ENCODE measurements at regions not wholly inside any gene's neighbourhood (a gene's known extent, or its start where the extent isn't known, plus 50 kb on each side); places are given as distances from the start of the nearest gene placed in this dataset.
"Not testable (repeated sequence)": the region's sequence is repeated elsewhere in the genome, so short reads cannot be mapped to it uniquely, and the experiment has no call there.

- not testable (repeated sequence) for H3K27me3 Mint-ChIP-seq, H3K27ac Mint-ChIP-seq, H3K9me3 Mint-ChIP-seq, H3K4me3 Mint-ChIP-seq, DNase-seq
- Mint-ChIP-seq H3K36me3 (peaks cover 10% of the 10 kb centered on the region), H3K4me1 (peaks cover 39% of the 10 kb centered on the region)
Measured at GRCh38 chr14:71402415-71402814, 495.2 kb downstream of the PCNX1 start.

GRCh38 chr14:71403656-71404055 is 496.4 kb downstream of the PCNX1 start:
- Mint-ChIP-seq H3K4me3 (no peak overlapping the region), H3K36me3 (peaks cover 15% of the 10 kb centered on the region), H3K4me1 (peaks cover 40% of the 10 kb centered on the region), H3K27ac (no peak overlapping the region), H3K27me3 (no peaks in the 10 kb centered on the region), H3K9me3 (no peaks in the 10 kb centered on the region)
- peak; percentile 8 for DNase-seq

GRCh38 chr14:71405676-71406075 is 498.4 kb downstream of the PCNX1 start:
- no peak overlapping the region for H3K4me3 Mint-ChIP-seq
- no peak for DNase-seq
- no peaks in the 10 kb centered on the region for H3K27me3 Mint-ChIP-seq
- H3K36me3 Mint-ChIP-seq, result peaks cover 23% of the 10 kb centered on the region
- H3K27ac Mint-ChIP-seq, result no peak overlapping the region
- H3K9me3 Mint-ChIP-seq, result no peaks in the 10 kb centered on the region
- peaks cover 41% of the 10 kb centered on the region for H3K4me1 Mint-ChIP-seq

- no peak for DNase-seq
- H3K4me1 Mint-ChIP-seq, result peaks cover 47% of the 10 kb centered on the region
- H3K4me3 Mint-ChIP-seq, result no peak overlapping the region
- H3K36me3 Mint-ChIP-seq, result peaks cover 32% of the 10 kb centered on the region
- H3K27me3 Mint-ChIP-seq, result no peaks in the 10 kb centered on the region
- no peak overlapping the region for H3K27ac Mint-ChIP-seq
- H3K9me3 Mint-ChIP-seq, result peaks cover 3% of the 10 kb centered on the region
Measured at GRCh38 chr14:71408362-71409030, 501.2 kb downstream of the PCNX1 start.

GRCh38 chr14:71410578-71411284 is 503.5 kb downstream of the PCNX1 start:
- DNase-seq, result no peak
- H3K4me3 Mint-ChIP-seq, result no peak overlapping the region
- H3K9me3 Mint-ChIP-seq, result peaks cover 3% of the 10 kb centered on the region
- no peaks in the 10 kb centered on the region for H3K27me3 Mint-ChIP-seq
- H3K27ac Mint-ChIP-seq, result peak overlapping the region; percentile 23
- peaks cover 36% of the 10 kb centered on the region for H3K4me1 Mint-ChIP-seq
- H3K36me3 Mint-ChIP-seq, result peaks cover 25% of the 10 kb centered on the region

- Mint-ChIP-seq H3K9me3 (peaks cover 3% of the 10 kb centered on the region), H3K27ac (peak overlapping the region; percentile 14)
Measured at GRCh38 chr14:71411285-71411595, 504.0 kb downstream of the PCNX1 start.

GRCh38 chr14:71411738-71412137 is 504.5 kb downstream of the PCNX1 start:
- Mint-ChIP-seq H3K27ac (peak overlapping the region; percentile 14), H3K9me3 (peaks cover 3% of the 10 kb centered on the region), H3K36me3 (peaks cover 26% of the 10 kb centered on the region), H3K4me1 (peaks cover 40% of the 10 kb centered on the region), H3K27me3 (no peaks in the 10 kb centered on the region), H3K4me3 (no peak overlapping the region)
- no peak for DNase-seq

More at GRCh38 chr14:71411285-71411595, 504.0 kb downstream of the PCNX1 start:
- H3K4me3 Mint-ChIP-seq, result no peak overlapping the region
- peaks cover 37% of the 10 kb centered on the region for H3K4me1 Mint-ChIP-seq
- DNase-seq, result no peak
- H3K27me3 Mint-ChIP-seq, result no peaks in the 10 kb centered on the region
- H3K36me3 Mint-ChIP-seq, result peaks cover 23% of the 10 kb centered on the region

GRCh38 chr14:71414631-71415403 is 507.6 kb downstream of the PCNX1 start:
- Mint-ChIP-seq H3K27me3 (no peaks in the 10 kb centered on the region), H3K4me3 (no peak overlapping the region), H3K36me3 (peaks cover 22% of the 10 kb centered on the region), H3K27ac (no peak overlapping the region), H3K4me1 (peaks cover 21% of the 10 kb centered on the region), H3K9me3 (peaks cover 3% of the 10 kb centered on the region)
- DNase-seq, result no peak

GRCh38 chr14:71415404-71415690 is 508.1 kb downstream of the PCNX1 start:
- peaks cover 18% of the 10 kb centered on the region for H3K4me1 Mint-ChIP-seq
- DNase-seq, result no peak
- peaks cover 26% of the 10 kb centered on the region for H3K36me3 Mint-ChIP-seq
- H3K27me3 Mint-ChIP-seq, result no peaks in the 10 kb centered on the region
- no peak overlapping the region for H3K27ac Mint-ChIP-seq
- H3K9me3 Mint-ChIP-seq, result peaks cover 3% of the 10 kb centered on the region
- H3K4me3 Mint-ChIP-seq, result no peak overlapping the region

- H3K4me1 Mint-ChIP-seq, result peaks cover 8% of the 10 kb centered on the region
- peaks cover 3% of the 10 kb centered on the region for H3K9me3 Mint-ChIP-seq
- H3K36me3 Mint-ChIP-seq, result peaks cover 29% of the 10 kb centered on the region
- H3K4me3 Mint-ChIP-seq, result no peak overlapping the region
- no peaks in the 10 kb centered on the region for H3K27me3 Mint-ChIP-seq
- no peak for DNase-seq
- H3K27ac Mint-ChIP-seq, result no peak overlapping the region
Measured at GRCh38 chr14:71416392-71416791, 509.1 kb downstream of the PCNX1 start.

- peaks cover 4% of the 10 kb centered on the region for H3K4me1 Mint-ChIP-seq
- peaks cover 38% of the 10 kb centered on the region for H3K36me3 Mint-ChIP-seq
- DNase-seq, result no peak
- no peaks in the 10 kb centered on the region for H3K27me3 Mint-ChIP-seq
- H3K4me3 Mint-ChIP-seq, result no peak overlapping the region
- no peak overlapping the region for H3K27ac Mint-ChIP-seq
- H3K9me3 Mint-ChIP-seq, result peaks cover 8% of the 10 kb centered on the region
Measured at GRCh38 chr14:71418532-71419245, 511.4 kb downstream of the PCNX1 start.

GRCh38 chr14:71423481-71423880 is 508.7 kb upstream of the RGS6 start:
- Mint-ChIP-seq H3K27me3 (no peaks in the 10 kb centered on the region), H3K4me3 (no peak overlapping the region), H3K27ac (no peak overlapping the region), H3K9me3 (peaks cover 36% of the 10 kb centered on the region), H3K4me1 (peaks cover 13% of the 10 kb centered on the region), H3K36me3 (peaks cover 66% of the 10 kb centered on the region)
- DNase-seq, result no peak

GRCh38 chr14:71424941-71425340 is 507.3 kb upstream of the RGS6 start:
- DNase-seq, result no peak
- no peak overlapping the region for H3K4me3 Mint-ChIP-seq
- peaks cover 59% of the 10 kb centered on the region for H3K36me3 Mint-ChIP-seq
- H3K9me3 Mint-ChIP-seq, result peaks cover 36% of the 10 kb centered on the region
- peaks cover 17% of the 10 kb centered on the region for H3K4me1 Mint-ChIP-seq
- no peaks in the 10 kb centered on the region for H3K27me3 Mint-ChIP-seq
- H3K27ac Mint-ChIP-seq, result no peak overlapping the region

GRCh38 chr14:71426001-71426400 is 506.2 kb upstream of the RGS6 start:
- peaks cover 24% of the 10 kb centered on the region for H3K4me1 Mint-ChIP-seq
- no peak overlapping the region for H3K27ac Mint-ChIP-seq
- peaks cover 53% of the 10 kb centered on the region for H3K36me3 Mint-ChIP-seq
- no peak for DNase-seq
- peaks cover 36% of the 10 kb centered on the region for H3K9me3 Mint-ChIP-seq
- H3K4me3 Mint-ChIP-seq, result no peak overlapping the region
- H3K27me3 Mint-ChIP-seq, result no peaks in the 10 kb centered on the region

GRCh38 chr14:71429902-71430301 is 502.3 kb upstream of the RGS6 start:
- Mint-ChIP-seq H3K4me3 (no peak overlapping the region), H3K27ac (no peak overlapping the region), H3K4me1 (peaks cover 31% of the 10 kb centered on the region), H3K36me3 (peaks cover 36% of the 10 kb centered on the region), H3K27me3 (no peaks in the 10 kb centered on the region), H3K9me3 (peaks cover 17% of the 10 kb centered on the region)
- DNase-seq, result no peak

Measured in activated naive CD8-positive, alpha-beta T cell treated with anti-CD3 and anti-CD28 coated beads for 36 hours (primary cell).